Activated T-helper 1 cell treated with anti-CD3 and anti-CD28 coated beads, Interleukin-12 subunit alpha, Interleukin-12 subunit beta, Interleukin-2, Interleukin-4 antibody, amounts not matched to agents 30 ng/mL and 10 ng/mL and 1 ng/mL, durations not matched to agents 14 hours and 24 hours and 36 hours (primary cell): ENCODE measurements at regions not wholly inside any gene's neighbourhood (a gene's known extent, or its start where the extent isn't known, plus 50 kb on each side); places are given as distances from the start of the nearest gene placed in this dataset.
A peak's percentile ranks its signal among the peaks of the same experiment; 100 is the strongest.
"Not testable (repeated sequence)": the region's sequence is repeated elsewhere in the genome, so short reads cannot be mapped to it uniquely, and the experiment has no call there.

ENCODE experiments used
- DNase-seq: peaks from one replicate; pipeline ENCODE4 v3.0.0; 2021; ENCODE audit warnings: low spot score
- H3K27ac Mint-ChIP-seq: one replicate; pipeline ENCODE4 v1.8.0; 2021; ENCODE audit warnings: mild to moderate bottlenecking, mixed read lengths
- H3K27me3 Mint-ChIP-seq: one replicate; pipeline ENCODE4 v1.8.0; 2022; ENCODE audit warnings: mild to moderate bottlenecking, moderate library complexity, mixed read lengths; ENCODE audit not compliant: insufficient read depth
- H3K36me3 Mint-ChIP-seq: one replicate; pipeline ENCODE4 v1.8.0; 2021; ENCODE audit warnings: low read depth, mixed read lengths
- H3K4me1 Mint-ChIP-seq: one replicate; pipeline ENCODE4 v1.8.0; 2021; ENCODE audit warnings: low read depth, mixed read lengths
- H3K4me3 Mint-ChIP-seq: one replicate; pipeline ENCODE4 v1.8.0; 2021; ENCODE audit warnings: mild to moderate bottlenecking, moderate library complexity, mixed read lengths
- H3K9me3 Mint-ChIP-seq: one replicate; pipeline ENCODE4 v1.8.0; 2021; ENCODE audit warnings: mixed read lengths
- intact Hi-C: fragments of 100-400 bp; cut with micrococcal nuclease; formaldehyde crosslinking; loops from one replicate; pipeline ENCODE4 v1.15.1; 2024

DNA sequence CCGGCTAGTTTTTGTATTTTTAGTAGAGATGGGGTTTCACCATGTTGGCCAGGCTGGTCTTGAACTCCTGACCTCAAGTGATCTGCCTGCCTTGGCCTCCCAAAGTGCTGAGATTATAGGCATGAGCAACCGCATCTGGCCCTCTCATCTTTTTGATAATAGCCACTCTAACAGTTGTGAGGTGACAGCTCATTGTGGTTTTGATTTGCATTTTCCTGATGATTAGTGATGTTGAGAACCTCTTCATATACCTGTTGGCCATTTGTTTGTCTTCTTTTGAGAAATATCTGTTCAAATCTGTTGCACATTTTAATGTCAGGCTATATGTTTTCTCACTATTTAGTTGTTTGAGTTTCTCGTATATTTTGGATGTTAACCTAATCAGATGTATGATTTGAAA is 95.6 kb upstream of the MEF2A start:
- H3K27ac Mint-ChIP-seq, DNase-seq, intact Hi-C loops, H3K4me3 Mint-ChIP-seq, H3K36me3 Mint-ChIP-seq, H3K9me3 Mint-ChIP-seq, H3K27me3 Mint-ChIP-seq, H3K4me1 Mint-ChIP-seq: not testable (repeated sequence)

DNA sequence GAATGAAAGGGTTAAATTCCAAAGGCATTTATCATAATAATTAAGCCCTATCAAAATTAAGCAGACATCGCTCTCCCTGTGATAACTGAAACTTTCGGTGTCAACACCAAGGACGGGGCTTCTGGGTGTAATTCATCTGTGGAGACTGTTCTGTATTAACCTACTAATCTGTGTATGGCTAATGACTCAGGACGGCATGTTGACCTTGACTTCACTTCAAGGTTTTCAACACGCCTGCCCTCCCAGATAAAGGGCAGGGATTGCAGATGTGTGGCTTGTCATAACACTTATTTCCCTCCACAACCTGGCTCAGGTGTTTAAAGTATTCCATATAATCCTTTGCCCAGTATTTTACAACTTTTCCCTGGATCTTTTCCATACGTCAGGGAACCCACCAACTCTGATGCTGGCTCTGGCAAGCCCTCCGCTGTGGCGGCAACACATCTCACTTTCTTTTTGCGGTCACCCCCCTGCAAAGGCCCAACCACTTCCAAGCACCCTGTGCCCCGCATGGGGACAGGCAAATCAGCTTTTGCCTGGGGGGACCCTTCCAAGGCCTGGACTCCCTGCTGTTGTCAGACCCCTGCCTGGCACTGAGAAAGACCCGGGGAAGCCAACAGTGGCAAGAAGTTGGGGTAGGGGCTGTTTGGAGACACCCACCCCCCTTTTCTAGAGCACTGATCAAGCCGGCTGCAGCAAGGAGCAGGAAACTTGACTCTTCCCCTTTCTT is 93.2 kb upstream of the MEF2A start:
- H3K9me3 Mint-ChIP-seq: no peaks in the 10 kb centered on the region
- H3K27me3 Mint-ChIP-seq: peaks cover 7% of the 10 kb centered on the region
- no peak for DNase-seq
- H3K36me3 Mint-ChIP-seq: no peaks in the 10 kb centered on the region
- no peak overlapping the region for H3K27ac Mint-ChIP-seq
- intact Hi-C loops: no loop called here
- peaks cover 11% of the 10 kb centered on the region for H3K4me1 Mint-ChIP-seq
- no peak overlapping the region for H3K4me3 Mint-ChIP-seq

- intact Hi-C loops: no loop called here
- DNase-seq: no peak
- H3K36me3 Mint-ChIP-seq: no peaks in the 10 kb centered on the region
- no peaks in the 10 kb centered on the region for H3K9me3 Mint-ChIP-seq
- peaks cover 16% of the 10 kb centered on the region for H3K4me1 Mint-ChIP-seq
- no peak overlapping the region for H3K27ac Mint-ChIP-seq
- H3K4me3 Mint-ChIP-seq: no peak overlapping the region
- peaks cover 7% of the 10 kb centered on the region for H3K27me3 Mint-ChIP-seq
Observed at GRCh38 chr15:99473981-99474906, 91.5 kb upstream of the MEF2A start.

- H3K27me3 Mint-ChIP-seq: peaks cover 5% of the 10 kb centered on the region
- no peaks in the 10 kb centered on the region for H3K36me3 Mint-ChIP-seq
- no peak overlapping the region for H3K4me3 Mint-ChIP-seq
- intact Hi-C loops: no loop called here
- H3K9me3 Mint-ChIP-seq: no peaks in the 10 kb centered on the region
- no peak for DNase-seq
- peaks cover 11% of the 10 kb centered on the region for H3K4me1 Mint-ChIP-seq
- no peak overlapping the region for H3K27ac Mint-ChIP-seq
Observed at GRCh38 chr15:99474909-99475753, 90.7 kb upstream of the MEF2A start.

- H3K4me1 Mint-ChIP-seq: peaks cover 11% of the 10 kb centered on the region
- peaks cover 5% of the 10 kb centered on the region for H3K27me3 Mint-ChIP-seq
- no peak overlapping the region for H3K27ac Mint-ChIP-seq
- no peak overlapping the region for H3K4me3 Mint-ChIP-seq
- H3K36me3 Mint-ChIP-seq: no peaks in the 10 kb centered on the region
- DNase-seq: no peak
- intact Hi-C loops: no loop called here
- H3K9me3 Mint-ChIP-seq: no peaks in the 10 kb centered on the region
Observed at GRCh38 chr15:99475754-99476412, 89.9 kb upstream of the MEF2A start.

DNA sequence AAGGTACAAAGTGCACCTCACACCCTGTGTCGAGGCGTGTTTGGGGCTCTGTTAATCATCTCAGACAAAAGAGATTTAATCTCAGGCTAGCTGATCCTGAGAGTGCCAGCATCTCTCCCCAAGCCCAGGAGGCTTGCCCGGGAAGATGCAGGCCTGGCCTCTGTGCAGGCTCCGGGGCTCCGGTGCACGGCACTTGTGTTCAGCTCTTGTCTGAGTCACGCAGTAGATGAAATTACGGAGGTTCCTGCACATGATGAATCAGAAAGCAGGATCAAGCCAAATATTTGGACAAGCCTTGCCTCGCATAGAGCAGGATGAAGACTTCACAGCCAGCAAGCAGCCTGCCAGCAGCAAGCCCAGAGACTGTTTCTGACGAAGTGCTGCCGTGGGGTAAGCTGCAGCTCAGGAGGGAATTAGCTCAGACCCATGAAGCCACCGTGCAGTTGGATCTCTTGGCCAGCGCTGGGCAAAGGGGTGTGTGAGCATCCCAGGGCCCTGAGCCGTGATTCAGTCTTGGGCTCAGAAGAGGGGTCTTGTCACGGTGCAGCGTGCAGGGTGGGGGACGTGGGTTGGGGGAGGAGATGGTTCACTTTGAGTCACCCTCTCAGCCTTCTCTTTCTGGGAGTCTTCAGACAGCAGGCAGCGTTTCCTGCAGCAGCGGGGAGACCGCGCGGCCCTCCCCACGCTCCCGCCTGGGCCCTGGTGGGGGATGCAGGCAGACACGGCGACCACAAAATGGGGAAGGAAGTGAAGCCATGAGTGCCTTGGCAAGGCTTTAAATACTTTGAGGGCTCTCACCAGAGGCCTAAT is 89.2 kb upstream of the MEF2A start:
- intact Hi-C loops: no loop called here
- no peak for DNase-seq
- Mint-ChIP-seq H3K9me3 (no peaks in the 10 kb centered on the region), H3K27ac (peak overlapping the region; percentile 23), H3K27me3 (peaks cover 5% of the 10 kb centered on the region), H3K4me3 (no peak overlapping the region), H3K4me1 (peaks cover 12% of the 10 kb centered on the region), H3K36me3 (no peaks in the 10 kb centered on the region)

- Mint-ChIP-seq H3K27me3 (peaks cover 5% of the 10 kb centered on the region), H3K27ac (no peak overlapping the region), H3K4me3 (no peak overlapping the region), H3K9me3 (no peaks in the 10 kb centered on the region), H3K36me3 (no peaks in the 10 kb centered on the region), H3K4me1 (peaks cover 19% of the 10 kb centered on the region)
- no peak for DNase-seq
- intact Hi-C loops: no loop called here
Observed at GRCh38 chr15:99477791-99478471, 87.9 kb upstream of the MEF2A start.

- no peaks in the 10 kb centered on the region for H3K27me3 Mint-ChIP-seq
- H3K36me3 Mint-ChIP-seq: no peaks in the 10 kb centered on the region
- H3K27ac Mint-ChIP-seq: no peak overlapping the region
- H3K4me3 Mint-ChIP-seq: no peak overlapping the region
- DNase-seq: no peak
- intact Hi-C loops: no loop called here
- H3K4me1 Mint-ChIP-seq: peaks cover 19% of the 10 kb centered on the region
- H3K9me3 Mint-ChIP-seq: no peaks in the 10 kb centered on the region
Observed at GRCh38 chr15:99478977-99479376, 86.8 kb upstream of the MEF2A start.

DNA sequence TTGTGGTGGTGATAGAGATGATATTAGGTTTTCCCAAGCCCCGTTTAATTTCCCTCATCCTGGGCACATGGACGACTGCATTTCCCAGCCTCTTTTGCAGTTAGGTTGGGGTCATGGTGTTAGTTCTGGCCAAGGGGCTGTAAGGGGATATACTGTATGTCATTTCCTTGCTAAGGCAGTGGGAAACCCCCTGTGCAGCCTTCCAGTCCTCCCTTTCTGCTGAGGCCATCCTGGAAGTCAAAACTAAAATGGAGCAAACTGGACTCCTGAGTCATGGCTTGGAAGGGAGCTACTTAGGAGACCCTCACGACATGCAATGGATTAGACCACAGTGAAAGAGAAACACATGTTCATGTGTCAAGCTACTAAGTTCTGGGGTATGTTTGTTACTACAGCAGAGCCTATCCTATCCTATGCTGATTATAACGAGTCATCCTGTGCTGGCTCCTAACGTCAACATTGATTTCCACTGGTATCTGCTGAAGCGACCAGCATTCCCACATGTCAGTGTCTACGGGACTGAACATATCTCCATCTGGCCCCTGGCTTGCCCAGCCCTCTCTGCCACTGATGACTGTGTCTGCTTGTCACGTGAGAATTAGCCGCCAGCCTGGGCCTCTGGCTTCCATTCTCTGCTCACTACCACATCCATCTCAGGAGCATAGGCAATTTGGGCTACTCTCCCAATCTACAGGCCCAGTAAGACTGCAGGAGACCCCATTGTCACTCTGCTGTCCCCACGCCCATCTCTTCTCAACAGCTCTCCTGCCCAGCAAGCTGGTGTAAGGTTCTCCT is 85.6 kb upstream of the MEF2A start:
- no peaks in the 10 kb centered on the region for H3K36me3 Mint-ChIP-seq
- no peak for DNase-seq
- intact Hi-C loops: no loop called here
- no peaks in the 10 kb centered on the region for H3K9me3 Mint-ChIP-seq
- no peak overlapping the region for H3K27ac Mint-ChIP-seq
- H3K4me1 Mint-ChIP-seq: peaks cover 20% of the 10 kb centered on the region
- no peaks in the 10 kb centered on the region for H3K27me3 Mint-ChIP-seq
- H3K4me3 Mint-ChIP-seq: no peak overlapping the region

- H3K9me3 Mint-ChIP-seq: no peaks in the 10 kb centered on the region
- H3K4me3 Mint-ChIP-seq: no peak overlapping the region
- intact Hi-C loops: no loop called here
- no peaks in the 10 kb centered on the region for H3K27me3 Mint-ChIP-seq
- no peaks in the 10 kb centered on the region for H3K36me3 Mint-ChIP-seq
- DNase-seq: no peak
- H3K4me1 Mint-ChIP-seq: peaks cover 30% of the 10 kb centered on the region
- H3K27ac Mint-ChIP-seq: no peak overlapping the region
Observed at GRCh38 chr15:99481113-99481950, 84.5 kb upstream of the MEF2A start.
